ENCODE measurements at regions not wholly inside any gene's neighbourhood (a gene's known extent, or its start where the extent isn't known, plus 50 kb on each side); places are given as distances from the start of the nearest gene placed in this dataset.

GRCh38 chr9:107982001-107982400 lies 492.4 kb upstream of the KLF4 start:
- CTCF ChIA-PET, result no interaction called here

GRCh38 chr9:107980984-107981383 lies 491.4 kb upstream of the KLF4 start:
- CTCF ChIA-PET, result interaction anchor here (0.8 kb wide), 1 partner anchor 453 kb away, joined by 3 read pairs; no protein-coding TSS in a partner anchor
- TF ChIP-seq GATA2 (IDR thresholded peaks at IDR 0.05; ENCODE audit: insufficient read depth, insufficient read length, low read depth, low read length), result no peak
- TF ChIP-seq EZH2 (IDR thresholded peaks at IDR 0.05; ENCODE audit: borderline replicate concordance, low read depth, low read length, severe bottlenecking), result no peak
- no peak for TF ChIP-seq FOS (IDR thresholded peaks at IDR 0.05; ENCODE audit: borderline replicate concordance, insufficient read depth, low read length)
- no peak for TF ChIP-seq JUN (IDR thresholded peaks at IDR 0.05; ENCODE audit: borderline replicate concordance, insufficient read depth, insufficient read length, low read depth)
- TF ChIP-seq POLR2AphosphoS5 (IDR thresholded peaks at IDR 0.05; ENCODE audit: insufficient read depth, low read depth, low read length), result no peak
- TF ChIP-seq POLR2A (IDR thresholded peaks at IDR 0.05; ENCODE audit: low read depth, low read length), result no peak
- no peak for TF ChIP-seq CTCF (IDR thresholded peaks at IDR 0.05; ENCODE audit: extremely low read depth in 1 of 2, insufficient read depth in 1 of 2, low read depth in 1 of 2, low read length in 2 of 2)
- TF ChIP-seq MYC (IDR thresholded peaks at IDR 0.05; ENCODE audit: low read depth, low read length), result no peak
- TF ChIP-seq, protein P1, sequence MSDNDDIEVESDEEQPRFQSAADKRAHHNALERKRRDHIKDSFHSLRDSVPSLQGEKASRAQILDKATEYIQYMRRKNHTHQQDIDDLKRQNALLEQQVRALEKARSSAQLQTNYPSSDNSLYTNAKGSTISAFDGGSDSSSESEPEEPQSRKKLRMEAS (IDR thresholded peaks at IDR 0.05; ENCODE audit: insufficient read depth, insufficient read length), result no peak
- no TSS peak for BruUV-seq (replicated peaks)

More at GRCh38 chr9:107982001-107982400, 492.4 kb upstream of the KLF4 start:
- Histone ChIP-seq H3K9me3 (replicated peaks; ENCODE audit: control insufficient read depth, insufficient read depth, low read length) (no peaks in the 10 kb centered on the region), H4K20me1 (replicated peaks; ENCODE audit: control insufficient read depth, extremely low read depth, insufficient read depth, low read length) (no peaks in the 10 kb centered on the region), H3K27me3 (ENCODE audit: control insufficient read depth in 2 of 2, insufficient read depth in 2 of 2, low read length in 2 of 2) (no peaks in the 10 kb centered on the region), H3K36me3 (ENCODE audit: control insufficient read depth in 2 of 2, extremely low read depth in 1 of 2, insufficient read depth in 2 of 2, low read length in 2 of 2) (no peaks in the 10 kb centered on the region), H2AFZ (ENCODE audit: low read depth, low read length) (no peak overlapping the region), H3K4me2 (ENCODE audit: insufficient read depth, low read length) (no peak overlapping the region), H3K4me1 (ENCODE audit: control insufficient read depth, extremely low read depth, insufficient read depth, low read length) (no peaks in the 10 kb centered on the region), H3K27ac (ENCODE audit: insufficient read depth, low read depth, low read length) (no peak overlapping the region), H3K9me1 (replicated peaks; ENCODE audit: control insufficient read depth, extremely low read depth, insufficient read depth, low read length) (no peaks in the 10 kb centered on the region), H3K79me2 (ENCODE audit: control insufficient read depth, insufficient read depth, low read length) (no peaks in the 10 kb centered on the region), H3K9ac (replicated peaks; ENCODE audit: extremely low read depth, insufficient read depth, low read length) (no peak overlapping the region), H3K4me3 (replicated peaks in 1 of 3; ENCODE audit: insufficient read depth in 1 of 3, low read depth in 1 of 3, low read length in 3 of 3) (no peak overlapping the region)
- BruUV-seq (replicated peaks), result no TSS peak
- POLR2A ChIA-PET, result no interaction called here
- dilution Hi-C loops (cut with MboI; ENCODE audit: extremely low pct_ligation_motif_present, low sequenced_read_pairs), result no loop called here
- FAIRE-seq (no peak), DNase-seq (ENCODE audit: low read depth, low spot score) (no peak)
- intact Hi-C loops (cut with micrococcal nuclease), result no loop called here
- TF ChIP-seq GATA2 (IDR thresholded peaks at IDR 0.05; ENCODE audit: insufficient read depth, insufficient read length, low read depth, low read length), result no peak

More at GRCh38 chr9:107980984-107981383, 491.4 kb upstream of the KLF4 start:
- no peaks in the 10 kb centered on the region for H4K20me1 ChIP-seq (replicated peaks; ENCODE audit: control insufficient read depth, extremely low read depth, insufficient read depth, low read length)
- no peak overlapping the region for H3K4me3 ChIP-seq (replicated peaks in 1 of 3; ENCODE audit: insufficient read depth in 1 of 3, low read depth in 1 of 3, low read length in 3 of 3)
- no peaks in the 10 kb centered on the region for H3K79me2 ChIP-seq (ENCODE audit: control insufficient read depth, insufficient read depth, low read length)
- H3K36me3 ChIP-seq (ENCODE audit: control insufficient read depth in 2 of 2, extremely low read depth in 1 of 2, insufficient read depth in 2 of 2, low read length in 2 of 2), result no peaks in the 10 kb centered on the region
- FAIRE-seq, result no peak
- no peaks in the 10 kb centered on the region for H3K9me1 ChIP-seq (replicated peaks; ENCODE audit: control insufficient read depth, extremely low read depth, insufficient read depth, low read length)
- H2AFZ ChIP-seq (ENCODE audit: low read depth, low read length), result no peak overlapping the region
- H3K27me3 ChIP-seq (ENCODE audit: control insufficient read depth in 2 of 2, insufficient read depth in 2 of 2, low read length in 2 of 2), result no peaks in the 10 kb centered on the region
- dilution Hi-C loops (cut with MboI; ENCODE audit: extremely low pct_ligation_motif_present, low sequenced_read_pairs) (no loop called here), intact Hi-C loops (cut with micrococcal nuclease) (no loop called here)
- POLR2A ChIA-PET, result no interaction called here
- no peaks in the 10 kb centered on the region for H3K9me3 ChIP-seq (replicated peaks; ENCODE audit: control insufficient read depth, insufficient read depth, low read length)
- H3K9ac ChIP-seq (replicated peaks; ENCODE audit: extremely low read depth, insufficient read depth, low read length), result no peak overlapping the region
- no peak overlapping the region for H3K4me2 ChIP-seq (ENCODE audit: insufficient read depth, low read length)
- no peak for DNase-seq (ENCODE audit: low read depth, low spot score)
- no peak overlapping the region for H3K27ac ChIP-seq (ENCODE audit: insufficient read depth, low read depth, low read length)
- H3K4me1 ChIP-seq (ENCODE audit: control insufficient read depth, extremely low read depth, insufficient read depth, low read length), result no peaks in the 10 kb centered on the region

Data from endothelial cell of umbilical vein (primary cell).